Endodermal cell (in vitro differentiated cells): ENCODE measurements at regions not wholly inside any gene's neighbourhood (a gene's known extent, or its start where the extent isn't known, plus 50 kb on each side); places are given as distances from the start of the nearest gene placed in this dataset.

Experiments
- DNase-seq: peaks from one replicate; pipeline ENCODE4 v3.0.0-alpha.2; 2017
- H3K27ac ChIP-seq: 2 replicates; pipeline ENCODE4 v1.5.1; 2013; ENCODE audit warnings: mild to moderate bottlenecking, low read depth, low read length, moderate library complexity
- H3K27me3 ChIP-seq: 2 replicates; pipeline ENCODE4 v1.6.1; 2013; ENCODE audit warnings: mild to moderate bottlenecking, low read length, moderate library complexity; ENCODE audit not compliant: insufficient read depth, control insufficient read depth, poor library complexity, severe bottlenecking
- H3K36me3 ChIP-seq: 2 replicates; pipeline ENCODE4 v1.7.0; 2013; ENCODE audit warnings: mild to moderate bottlenecking, low read length, moderate library complexity; ENCODE audit not compliant: control insufficient read depth, insufficient read depth
- H3K4me1 ChIP-seq: one replicate; pipeline ENCODE4 v1.7.0; 2013; ENCODE audit warnings: low read length; ENCODE audit not compliant: control insufficient read depth, insufficient read depth
- H3K4me3 ChIP-seq: 2 replicates; pipeline ENCODE4 v1.5.1; 2013; ENCODE audit warnings: mild to moderate bottlenecking, low read length, moderate library complexity
- H3K9ac ChIP-seq: 2 replicates; pipeline ENCODE4 v1.6.1; 2013; ENCODE audit warnings: mild to moderate bottlenecking, low read length, moderate library complexity; ENCODE audit not compliant: poor library complexity, severe bottlenecking; ENCODE audit errors: extremely low read depth
- H3K9me3 ChIP-seq: 2 replicates; pipeline ENCODE4 v1.6.1; 2013; ENCODE audit warnings: mild to moderate bottlenecking, low read length, moderate library complexity; ENCODE audit not compliant: control insufficient read depth
- H3K27ac Mint-ChIP-seq: 2 replicates; pipeline ENCODE4 v1.8.0; 2020; ENCODE audit warnings: mixed read lengths
- H3K27me3 Mint-ChIP-seq: 2 replicates; pipeline ENCODE4 v1.8.0; 2021; ENCODE audit warnings: mild to moderate bottlenecking, mixed read lengths; ENCODE audit not compliant: insufficient read depth
- H3K36me3 Mint-ChIP-seq: 2 replicates; pipeline ENCODE4 v1.8.0; 2020; ENCODE audit warnings: low read depth, mixed read lengths
- H3K4me1 Mint-ChIP-seq: 2 replicates; pipeline ENCODE4 v1.8.0; 2020; ENCODE audit warnings: mixed read lengths
- H3K4me3 Mint-ChIP-seq: 2 replicates; pipeline ENCODE4 v1.8.0; 2020; ENCODE audit warnings: mild to moderate bottlenecking, moderate library complexity, mixed read lengths
- H3K9me3 Mint-ChIP-seq: 2 replicates; pipeline ENCODE4 v1.8.0; 2020; ENCODE audit warnings: mild to moderate bottlenecking, mixed read lengths
- CTCF ChIP-seq: fragments of 200-600 bp; sonication (generic); conservative IDR thresholded peaks from 2 replicates; pipeline ENCODE4 v1.5.0; 2021; ENCODE audit warnings: antibody characterized with exemption, mild to moderate bottlenecking
- WGBS, 2 experiments: methylation state at CpG; one replicate each; pipeline versions ENCODE4 v1.1.5 to v1.1.7; 2013; ENCODE audit warnings: missing lambda C conversion rate in 2 of 2, mixed read lengths in 1 of 2; ENCODE audit not compliant: insufficient coverage in 1 of 2, insufficient read length in 1 of 2; 5-methylcytosine and 5-hydroxymethylcytosine counted together

- Mint-ChIP-seq H3K4me1 (peaks cover 12% of the 10 kb centered on the region), H3K4me3 (no peak overlapping the region), H3K27me3 (no peaks in the 10 kb centered on the region), H3K36me3 (no peaks in the 10 kb centered on the region), H3K9me3 (peaks cover 8% of the 10 kb centered on the region), H3K27ac (no peak overlapping the region)
- Histone ChIP-seq H3K4me1 (peaks cover 3% of the 10 kb centered on the region), H3K27ac (no peak overlapping the region), H3K4me3 (no peak overlapping the region), H3K36me3 (no peaks in the 10 kb centered on the region), H3K27me3 (no peaks in the 10 kb centered on the region), H3K9me3 (no peaks in the 10 kb centered on the region), H3K9ac (no peak overlapping the region)
- 94 to 95% methylated on average over 4 to 5 of the region's 5 CpGs for WGBS, 2 experiments
- no peak for DNase-seq
- TF ChIP-seq CTCF = no peak
These were observed 251.8 kb downstream of the MTERF1 start for GRCh38 chr7:91628742-91629141.

- Mint-ChIP-seq H3K27ac (no peak overlapping the region), H3K9me3 (peaks cover 8% of the 10 kb centered on the region), H3K27me3 (no peaks in the 10 kb centered on the region), H3K4me3 (no peak overlapping the region), H3K4me1 (peaks cover 12% of the 10 kb centered on the region), H3K36me3 (no peaks in the 10 kb centered on the region)
- no peak for TF ChIP-seq CTCF
- Histone ChIP-seq H3K4me1 (peaks cover 3% of the 10 kb centered on the region), H3K9me3 (no peaks in the 10 kb centered on the region), H3K27me3 (no peaks in the 10 kb centered on the region), H3K9ac (no peak overlapping the region), H3K4me3 (no peak overlapping the region), H3K27ac (no peak overlapping the region), H3K36me3 (no peaks in the 10 kb centered on the region)
- DNase-seq = no peak
- WGBS, 2 experiments = 90 to 100% methylated on average over 1 of the region's 1 CpG
These were observed 249.7 kb downstream of the MTERF1 start for GRCh38 chr7:91630581-91631380.

GRCh38 chr7:91632234-91632940 lies 248.1 kb downstream of the MTERF1 start:
- H3K9ac ChIP-seq = no peak overlapping the region
- no peaks in the 10 kb centered on the region for H3K27me3 Mint-ChIP-seq
- no peaks in the 10 kb centered on the region for H3K27me3 ChIP-seq
- no peak overlapping the region for H3K27ac Mint-ChIP-seq
- peaks cover 12% of the 10 kb centered on the region for H3K4me1 Mint-ChIP-seq
- no peaks in the 10 kb centered on the region for H3K9me3 ChIP-seq
- no peak overlapping the region for H3K4me3 Mint-ChIP-seq
- DNase-seq = no peak
- peaks cover 3% of the 10 kb centered on the region for H3K4me1 ChIP-seq
- peaks cover 3% of the 10 kb centered on the region for H3K9me3 Mint-ChIP-seq
- no peaks in the 10 kb centered on the region for H3K36me3 Mint-ChIP-seq
- TF ChIP-seq CTCF = no peak
- H3K4me3 ChIP-seq = no peak overlapping the region
- H3K27ac ChIP-seq = no peak overlapping the region
- WGBS, 2 experiments = 79 to 86% methylated on average over 2 to 3 of the region's 3 CpGs
- H3K36me3 ChIP-seq = no peaks in the 10 kb centered on the region
